ENCODE measurements at regions not wholly inside any gene's neighbourhood (a gene's known extent, or its start where the extent isn't known, plus 50 kb on each side); places are given as distances from the start of the nearest gene placed in this dataset.

GRCh38 chr1:24983006-24983680 is 53.1 kb upstream of the RUNX3 start:
- no peak for DNase-seq

- peak; percentile 40 for DNase-seq
These were observed 51.5 kb upstream of the RUNX3 start for GRCh38 chr1:24981631-24982005.

- DNase-seq, result no peak
These were observed 51.0 kb upstream of the RUNX3 start for GRCh38 chr1:24980836-24981630.
